ENCODE measurements at regions not wholly inside any gene's neighbourhood (a gene's known extent, or its start where the extent isn't known, plus 50 kb on each side); places are given as distances from the start of the nearest gene placed in this dataset.

GRCh38 chr1:93021539-93022134 lies 57.4 kb upstream of the MTF2 start:
- intact Hi-C loops (cut with DNase I; ENCODE audit: low total_unique reads): no loop called here
- H3K4me3 ChIP-seq: no peak overlapping the region
- H3K9me3 ChIP-seq: no peaks in the 10 kb centered on the region
- no peaks in the 10 kb centered on the region for H3K36me3 ChIP-seq
- TF ChIP-seq POLR2AphosphoS5 (IDR thresholded peaks at IDR 0.05): no peak
- TF ChIP-seq CTCF (IDR thresholded peaks at IDR 0.05): peak; percentile 35 to 56 (median 46)
- TF ChIP-seq POLR2A (IDR thresholded peaks at IDR 0.05): no peak
- no peak overlapping the region for H3K27ac ChIP-seq
- H3K4me1 ChIP-seq: no peaks in the 10 kb centered on the region
- DNase-seq (ENCODE audit: low spot score in 2 of 2): no peak
- no peaks in the 10 kb centered on the region for H3K27me3 ChIP-seq

- no peaks in the 10 kb centered on the region for H3K36me3 ChIP-seq
- no peak overlapping the region for H3K27ac ChIP-seq
- TF ChIP-seq POLR2AphosphoS5 (IDR thresholded peaks at IDR 0.05): no peak
- TF ChIP-seq CTCF (IDR thresholded peaks at IDR 0.05): no peak
- TF ChIP-seq POLR2A (IDR thresholded peaks at IDR 0.05): no peak
- no peak for DNase-seq (ENCODE audit: low spot score in 2 of 2)
- H3K27me3 ChIP-seq: no peaks in the 10 kb centered on the region
- no peaks in the 10 kb centered on the region for H3K4me1 ChIP-seq
- H3K4me3 ChIP-seq: no peak overlapping the region
- intact Hi-C loops (cut with DNase I; ENCODE audit: low total_unique reads): no loop called here
- no peaks in the 10 kb centered on the region for H3K9me3 ChIP-seq
These were observed 56.5 kb upstream of the MTF2 start for GRCh38 chr1:93022580-93022979.

GRCh38 chr1:93023281-93023680 lies 55.8 kb upstream of the MTF2 start:
- Histone ChIP-seq H3K27ac (no peak overlapping the region), H3K36me3 (no peaks in the 10 kb centered on the region), H3K9me3 (no peaks in the 10 kb centered on the region), H3K4me3 (no peak overlapping the region), H3K4me1 (no peaks in the 10 kb centered on the region), H3K27me3 (no peaks in the 10 kb centered on the region)
- intact Hi-C loops (cut with DNase I; ENCODE audit: low total_unique reads): no loop called here
- DNase-seq (ENCODE audit: low spot score in 2 of 2): no peak
- TF ChIP-seq POLR2AphosphoS5 (IDR thresholded peaks at IDR 0.05) (no peak), CTCF (IDR thresholded peaks at IDR 0.05) (no peak), POLR2A (IDR thresholded peaks at IDR 0.05) (no peak)

GRCh38 chr1:93025572-93025971 lies 53.5 kb upstream of the MTF2 start:
- Histone ChIP-seq H3K27ac (no peak overlapping the region), H3K27me3 (no peaks in the 10 kb centered on the region), H3K36me3 (no peaks in the 10 kb centered on the region), H3K4me3 (no peak overlapping the region), H3K4me1 (no peaks in the 10 kb centered on the region), H3K9me3 (no peaks in the 10 kb centered on the region)
- DNase-seq (ENCODE audit: low spot score in 2 of 2): no peak
- intact Hi-C loops (cut with DNase I; ENCODE audit: low total_unique reads): no loop called here
- TF ChIP-seq CTCF (IDR thresholded peaks at IDR 0.05) (no peak), POLR2AphosphoS5 (IDR thresholded peaks at IDR 0.05) (no peak), POLR2A (IDR thresholded peaks at IDR 0.05) (no peak)

- intact Hi-C loops (cut with DNase I; ENCODE audit: low total_unique reads): no loop called here
- Histone ChIP-seq H3K36me3 (no peaks in the 10 kb centered on the region), H3K9me3 (no peaks in the 10 kb centered on the region), H3K4me1 (no peaks in the 10 kb centered on the region), H3K27ac (no peak overlapping the region), H3K4me3 (no peak overlapping the region), H3K27me3 (no peaks in the 10 kb centered on the region)
- TF ChIP-seq POLR2A (IDR thresholded peaks at IDR 0.05) (no peak), CTCF (IDR thresholded peaks at IDR 0.05) (no peak)
- no peak for DNase-seq (ENCODE audit: low spot score in 2 of 2)
These were observed 50.5 kb upstream of the MTF2 start for GRCh38 chr1:93028542-93028941.

Data from breast epithelium (tissue), 4 donors.